ENCODE measurements at regions not wholly inside any gene's neighbourhood (a gene's known extent, or its start where the extent isn't known, plus 50 kb on each side); places are given as distances from the start of the nearest gene placed in this dataset.
"Not testable (repeated sequence)": the region's sequence is repeated elsewhere in the genome, so short reads cannot be mapped to it uniquely, and the experiment has no call there.

- DNase-seq (ENCODE audit: low spot score): no peak
Measured at GRCh38 chr5:57750282-57750681, 267.7 kb upstream of the ACTBL2 start.

- DNase-seq (ENCODE audit: low spot score): no peak
Measured at GRCh38 chr5:57749396-57749795, 266.8 kb upstream of the ACTBL2 start.

- DNase-seq (ENCODE audit: low spot score): no peak
Measured at GRCh38 chr5:57745700-57746651, 263.4 kb upstream of the ACTBL2 start.

GRCh38 chr5:57745029-57745428, 262.4 kb upstream of the ACTBL2 start:
- no peak for DNase-seq (ENCODE audit: low spot score)

- no peak for DNase-seq (ENCODE audit: low spot score)
Measured at GRCh38 chr5:57741336-57741735, 258.7 kb upstream of the ACTBL2 start.

GRCh38 chr5:57738787-57739186, 256.2 kb upstream of the ACTBL2 start:
- no peak for DNase-seq (ENCODE audit: low spot score)

GRCh38 chr5:57738301-57738700, 255.7 kb upstream of the ACTBL2 start:
- no peak for DNase-seq (ENCODE audit: low spot score)

- DNase-seq (ENCODE audit: low spot score): no peak
Measured at GRCh38 chr5:57736716-57737115, 254.1 kb upstream of the ACTBL2 start.

GRCh38 chr5:57735279-57736153, 252.9 kb upstream of the ACTBL2 start:
- not testable (repeated sequence) for DNase-seq (ENCODE audit: low spot score)

GRCh38 chr5:57734296-57734695, 251.7 kb upstream of the ACTBL2 start:
- no peak for DNase-seq (ENCODE audit: low spot score)

GRCh38 chr5:57727591-57727990, 245.0 kb upstream of the ACTBL2 start:
- DNase-seq (ENCODE audit: low spot score): no peak

GRCh38 chr5:57725658-57726504, 243.3 kb upstream of the ACTBL2 start:
- DNase-seq (ENCODE audit: low spot score): no peak

- DNase-seq (ENCODE audit: low spot score): no peak
Measured at GRCh38 chr5:57724836-57725235, 242.2 kb upstream of the ACTBL2 start.

GRCh38 chr5:57721226-57721625, 238.6 kb upstream of the ACTBL2 start:
- no peak for DNase-seq (ENCODE audit: low spot score)

- no peak for DNase-seq (ENCODE audit: low spot score)
Measured at GRCh38 chr5:57720656-57721055, 238.0 kb upstream of the ACTBL2 start.

- DNase-seq (ENCODE audit: low spot score): no peak
Measured at GRCh38 chr5:57719216-57719615, 236.6 kb upstream of the ACTBL2 start.

- no peak for DNase-seq (ENCODE audit: low spot score)
Measured at GRCh38 chr5:57718155-57718554, 235.5 kb upstream of the ACTBL2 start.

- no peak for DNase-seq (ENCODE audit: low spot score)
Measured at GRCh38 chr5:57717555-57717954, 234.9 kb upstream of the ACTBL2 start.

- no peak for DNase-seq (ENCODE audit: low spot score)
Measured at GRCh38 chr5:57716661-57717060, 234.1 kb upstream of the ACTBL2 start.

- DNase-seq (ENCODE audit: low spot score): no peak
Measured at GRCh38 chr5:57715296-57715695, 232.7 kb upstream of the ACTBL2 start.

GRCh38 chr5:57713535-57713934, 230.9 kb upstream of the ACTBL2 start:
- not testable (repeated sequence) for DNase-seq (ENCODE audit: low spot score)

GRCh38 chr5:57711946-57712345, 229.3 kb upstream of the ACTBL2 start:
- no peak for DNase-seq (ENCODE audit: low spot score)
